ENCODE measurements at regions not wholly inside any gene's neighbourhood (a gene's known extent, or its start where the extent isn't known, plus 50 kb on each side); places are given as distances from the start of the nearest gene placed in this dataset.

DNA sequence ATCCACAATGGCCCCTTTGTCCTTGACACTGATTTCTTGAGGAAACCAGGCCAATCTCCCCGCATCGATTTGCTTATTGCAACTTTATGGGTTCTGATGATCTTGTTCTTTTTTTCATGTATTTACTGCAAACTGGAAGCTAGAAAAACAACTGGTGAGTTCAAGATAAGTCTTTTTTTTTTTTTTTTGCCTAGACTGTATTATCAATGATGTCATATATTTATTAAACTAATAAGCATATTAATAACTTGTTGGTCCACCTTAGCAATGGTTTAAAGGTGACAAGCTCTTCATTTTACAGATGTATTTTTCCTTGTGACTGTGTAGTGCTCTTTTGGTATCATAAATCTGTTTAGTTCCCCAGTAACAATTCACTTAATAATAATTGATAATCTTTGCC lies 79.0 kb upstream of the NOX3 start:
- TF ChIP-seq, protein P1, sequence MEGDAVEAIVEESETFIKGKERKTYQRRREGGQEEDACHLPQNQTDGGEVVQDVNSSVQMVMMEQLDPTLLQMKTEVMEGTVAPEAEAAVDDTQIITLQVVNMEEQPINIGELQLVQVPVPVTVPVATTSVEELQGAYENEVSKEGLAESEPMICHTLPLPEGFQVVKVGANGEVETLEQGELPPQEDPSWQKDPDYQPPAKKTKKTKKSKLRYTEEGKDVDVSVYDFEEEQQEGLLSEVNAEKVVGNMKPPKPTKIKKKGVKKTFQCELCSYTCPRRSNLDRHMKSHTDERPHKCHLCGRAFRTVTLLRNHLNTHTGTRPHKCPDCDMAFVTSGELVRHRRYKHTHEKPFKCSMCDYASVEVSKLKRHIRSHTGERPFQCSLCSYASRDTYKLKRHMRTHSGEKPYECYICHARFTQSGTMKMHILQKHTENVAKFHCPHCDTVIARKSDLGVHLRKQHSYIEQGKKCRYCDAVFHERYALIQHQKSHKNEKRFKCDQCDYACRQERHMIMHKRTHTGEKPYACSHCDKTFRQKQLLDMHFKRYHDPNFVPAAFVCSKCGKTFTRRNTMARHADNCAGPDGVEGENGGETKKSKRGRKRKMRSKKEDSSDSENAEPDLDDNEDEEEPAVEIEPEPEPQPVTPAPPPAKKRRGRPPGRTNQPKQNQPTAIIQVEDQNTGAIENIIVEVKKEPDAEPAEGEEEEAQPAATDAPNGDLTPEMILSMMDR (IDR thresholded peaks at IDR 0.05): no peak
- TF ChIP-seq POLR2A (IDR thresholded peaks at IDR 0.05): no peak
